SH-SY5Y (cell line): ENCODE measurements at regions not wholly inside any gene's neighbourhood (a gene's known extent, or its start where the extent isn't known, plus 50 kb on each side); places are given as distances from the start of the nearest gene placed in this dataset.

ENCODE experiments used
- GATA2 ChIP-seq: IDR thresholded peaks from 2 replicates; pipeline ENCODE4 v1.6.1; 2011; ENCODE audit warnings: mild to moderate bottlenecking, low read depth, low read length
- GATA3 ChIP-seq: IDR thresholded peaks from 2 replicates; pipeline ENCODE4 v1.6.1; 2011; ENCODE audit warnings: low read depth, mild to moderate bottlenecking, low read length, moderate library complexity

- TF ChIP-seq GATA3 (no peak), GATA2 (no peak)
These were observed 440.2 kb upstream of the MKI67 start for GRCh38 chr10:128566361-128566968.
